Right atrium auricular region (tissue), 2 donors: ENCODE measurements at regions not wholly inside any gene's neighbourhood (a gene's known extent, or its start where the extent isn't known, plus 50 kb on each side); places are given as distances from the start of the nearest gene placed in this dataset.

Source experiments
- DNase-seq: peaks from one replicate; pipeline ENCODE4 v3.0.0-alpha.2; 2019; ENCODE audit warnings: low spot score
- H3K27ac ChIP-seq, 2 donors: fragments of 200-600 bp; sonication (generic); 1 replicate in 1 of 2; 2 replicates in 1 of 2; pipeline ENCODE4 v1.5.1; 2016 to 2019
- H3K27me3 ChIP-seq, 2 donors: fragments of 200-600 bp; sonication (generic); one replicate each; pipeline versions ENCODE4 v1.5.1 to v1.6.0; 2017 to 2019
- H3K36me3 ChIP-seq: fragments of 200-600 bp; sonication (generic); one replicate; pipeline ENCODE4 v1.5.1; 2016
- H3K4me1 ChIP-seq, 2 donors: fragments of 200-600 bp; sonication (generic); one replicate each; pipeline versions ENCODE4 v1.5.1 to v1.6.0; 2017 to 2019
- H3K4me3 ChIP-seq, 2 donors: fragments of 200-600 bp; sonication (generic); 1 replicate in 1 of 2; 2 replicates in 1 of 2; pipeline ENCODE4 v1.5.1; 2017 to 2019; ENCODE audit warnings: mild to moderate bottlenecking in 1 of 2, moderate library complexity in 1 of 2
- H3K9me3 ChIP-seq, 2 donors: fragments of 200-600 bp; sonication (generic); one replicate each; pipeline ENCODE4 v1.5.1; 2019
- TF ChIP-seq, protein P1 (sequence below), 2 donors: fragments of 200-600 bp; sonication (generic); IDR thresholded peaks; one replicate each; pipeline ENCODE4 v1.5.1; 2019; ENCODE audit warnings: antibody characterized with exemption in 2 of 2

DNA sequence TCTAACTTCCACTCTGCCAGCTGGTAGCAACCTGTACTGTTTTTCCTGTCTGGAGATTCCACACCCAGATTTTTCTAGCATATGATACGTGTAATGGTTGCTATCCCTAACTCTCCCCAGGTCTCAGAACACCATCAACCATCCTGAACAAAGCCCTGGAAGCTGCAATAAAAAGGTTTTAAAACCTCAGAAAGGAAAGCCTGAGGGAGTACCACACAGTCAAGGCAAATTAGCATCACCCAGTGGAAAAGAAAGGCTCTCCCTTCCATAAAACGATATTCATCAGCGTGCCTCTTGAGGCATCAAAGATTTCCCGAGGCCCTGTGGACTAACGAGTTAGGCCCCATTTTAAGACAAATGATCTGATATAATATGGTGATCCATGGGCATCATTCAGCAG lies 421.0 kb downstream of the ADGRL2 start:
- Histone ChIP-seq H3K4me3 (no peak overlapping the region), H3K27me3 (no peaks in the 10 kb centered on the region), H3K36me3 (no peaks in the 10 kb centered on the region), H3K4me1 (peaks cover 0 to 17% of the 10 kb centered on the region in 2 donors), H3K27ac (no peak overlapping the region), H3K9me3 (no peaks in the 10 kb centered on the region)
- TF ChIP-seq, protein P1, sequence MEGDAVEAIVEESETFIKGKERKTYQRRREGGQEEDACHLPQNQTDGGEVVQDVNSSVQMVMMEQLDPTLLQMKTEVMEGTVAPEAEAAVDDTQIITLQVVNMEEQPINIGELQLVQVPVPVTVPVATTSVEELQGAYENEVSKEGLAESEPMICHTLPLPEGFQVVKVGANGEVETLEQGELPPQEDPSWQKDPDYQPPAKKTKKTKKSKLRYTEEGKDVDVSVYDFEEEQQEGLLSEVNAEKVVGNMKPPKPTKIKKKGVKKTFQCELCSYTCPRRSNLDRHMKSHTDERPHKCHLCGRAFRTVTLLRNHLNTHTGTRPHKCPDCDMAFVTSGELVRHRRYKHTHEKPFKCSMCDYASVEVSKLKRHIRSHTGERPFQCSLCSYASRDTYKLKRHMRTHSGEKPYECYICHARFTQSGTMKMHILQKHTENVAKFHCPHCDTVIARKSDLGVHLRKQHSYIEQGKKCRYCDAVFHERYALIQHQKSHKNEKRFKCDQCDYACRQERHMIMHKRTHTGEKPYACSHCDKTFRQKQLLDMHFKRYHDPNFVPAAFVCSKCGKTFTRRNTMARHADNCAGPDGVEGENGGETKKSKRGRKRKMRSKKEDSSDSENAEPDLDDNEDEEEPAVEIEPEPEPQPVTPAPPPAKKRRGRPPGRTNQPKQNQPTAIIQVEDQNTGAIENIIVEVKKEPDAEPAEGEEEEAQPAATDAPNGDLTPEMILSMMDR (IDR thresholded peaks at IDR 0.05): no peak
- DNase-seq: no peak

DNA sequence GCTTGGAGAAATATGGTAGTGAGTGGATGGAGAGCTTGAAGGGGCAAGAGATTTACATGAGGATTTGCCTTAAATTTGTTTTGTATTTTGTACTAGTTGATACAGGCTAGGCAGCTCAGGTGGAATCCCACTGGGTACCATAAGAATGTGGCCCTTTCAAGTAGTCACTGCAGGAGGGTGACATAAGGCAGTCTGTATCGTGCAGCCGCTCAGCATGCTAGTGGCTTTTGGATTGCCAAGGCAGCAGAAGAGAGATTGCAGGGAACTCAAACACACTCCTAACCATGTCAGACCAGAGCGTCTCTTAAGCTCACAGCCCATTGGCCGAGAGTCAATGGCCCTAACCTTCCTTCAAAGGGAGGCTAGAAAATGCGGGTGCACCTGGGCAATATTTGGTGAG lies 420.0 kb downstream of the ADGRL2 start:
- no peak for DNase-seq
- Histone ChIP-seq H3K4me1 (peaks cover 0 to 9% of the 10 kb centered on the region in 2 donors), H3K9me3 (no peaks in the 10 kb centered on the region), H3K27ac (no peak overlapping the region), H3K36me3 (no peaks in the 10 kb centered on the region), H3K27me3 (no peaks in the 10 kb centered on the region), H3K4me3 (no peak overlapping the region)
- TF ChIP-seq, protein P1 (IDR thresholded peaks at IDR 0.05): no peak

DNA sequence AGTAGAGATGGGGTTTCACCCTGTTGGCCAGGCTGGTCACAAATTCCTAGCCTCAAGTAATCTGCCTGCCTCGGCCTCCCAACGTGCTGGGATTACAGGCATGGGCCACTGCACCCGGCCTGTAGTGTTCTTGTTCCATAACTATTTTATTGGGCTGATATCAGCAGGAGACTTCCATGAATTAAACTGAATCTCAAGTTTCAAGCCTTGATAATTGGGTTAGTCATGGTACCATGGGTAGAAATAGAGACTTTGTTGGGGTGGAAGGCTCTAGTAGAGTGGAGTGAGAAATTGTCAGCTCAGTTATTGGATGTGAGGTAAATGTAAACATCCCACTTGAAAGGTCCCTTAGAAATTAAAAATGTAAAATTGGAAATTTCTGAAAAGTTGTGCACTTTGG lies 419.1 kb downstream of the ADGRL2 start:
- Histone ChIP-seq H3K4me1 (no peaks in the 10 kb centered on the region), H3K36me3 (no peaks in the 10 kb centered on the region), H3K27me3 (no peaks in the 10 kb centered on the region), H3K27ac (no peak overlapping the region), H3K4me3 (no peak overlapping the region), H3K9me3 (no peaks in the 10 kb centered on the region)
- TF ChIP-seq, protein P1 (IDR thresholded peaks at IDR 0.05): no peak
- DNase-seq: no peak

DNA sequence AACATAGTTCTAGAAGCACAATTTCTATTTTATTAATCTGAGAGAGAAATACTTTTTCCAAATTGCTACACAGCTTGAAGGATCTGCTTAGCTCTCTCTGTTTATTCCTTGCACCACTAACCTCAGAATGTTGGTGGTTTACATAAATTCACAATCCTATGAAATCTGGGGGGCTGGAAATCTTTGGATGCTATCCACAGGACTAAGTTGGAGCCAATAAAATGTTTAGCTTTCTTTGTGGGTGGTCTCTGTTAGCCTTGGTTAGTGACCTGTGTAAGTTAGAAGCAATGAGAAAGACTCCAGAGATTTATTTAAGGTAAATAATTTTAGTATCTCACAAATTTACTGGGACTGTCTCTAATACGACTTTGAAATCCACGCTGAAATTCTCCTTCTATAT lies 418.1 kb downstream of the ADGRL2 start:
- Histone ChIP-seq H3K27me3 (no peaks in the 10 kb centered on the region), H3K36me3 (no peaks in the 10 kb centered on the region), H3K4me3 (no peak overlapping the region), H3K4me1 (no peaks in the 10 kb centered on the region), H3K27ac (no peak overlapping the region), H3K9me3 (no peaks in the 10 kb centered on the region)
- TF ChIP-seq, protein P1 (IDR thresholded peaks at IDR 0.05): no peak
- no peak for DNase-seq

DNA sequence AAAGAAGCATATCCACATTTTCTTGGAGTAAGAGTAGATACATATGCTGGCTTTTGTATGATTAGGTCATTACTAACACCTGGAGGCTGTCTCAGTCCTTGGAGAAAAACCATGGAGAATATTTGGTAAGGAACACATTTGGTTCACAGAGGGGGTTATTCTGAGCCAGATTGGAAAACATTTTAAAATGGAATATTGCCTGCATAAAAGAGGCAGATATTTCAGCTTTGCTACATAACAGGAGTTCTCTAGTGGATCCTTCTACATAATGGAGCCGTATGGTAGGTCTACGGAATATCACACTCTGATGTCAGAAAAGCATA lies 415.1 kb downstream of the ADGRL2 start:
- TF ChIP-seq, protein P1 (IDR thresholded peaks at IDR 0.05): no peak
- Histone ChIP-seq H3K36me3 (no peaks in the 10 kb centered on the region), H3K9me3 (no peaks in the 10 kb centered on the region), H3K4me3 (no peak overlapping the region), H3K27ac (no peak overlapping the region), H3K4me1 (no peaks in the 10 kb centered on the region), H3K27me3 (no peaks in the 10 kb centered on the region)
- no peak for DNase-seq

DNA sequence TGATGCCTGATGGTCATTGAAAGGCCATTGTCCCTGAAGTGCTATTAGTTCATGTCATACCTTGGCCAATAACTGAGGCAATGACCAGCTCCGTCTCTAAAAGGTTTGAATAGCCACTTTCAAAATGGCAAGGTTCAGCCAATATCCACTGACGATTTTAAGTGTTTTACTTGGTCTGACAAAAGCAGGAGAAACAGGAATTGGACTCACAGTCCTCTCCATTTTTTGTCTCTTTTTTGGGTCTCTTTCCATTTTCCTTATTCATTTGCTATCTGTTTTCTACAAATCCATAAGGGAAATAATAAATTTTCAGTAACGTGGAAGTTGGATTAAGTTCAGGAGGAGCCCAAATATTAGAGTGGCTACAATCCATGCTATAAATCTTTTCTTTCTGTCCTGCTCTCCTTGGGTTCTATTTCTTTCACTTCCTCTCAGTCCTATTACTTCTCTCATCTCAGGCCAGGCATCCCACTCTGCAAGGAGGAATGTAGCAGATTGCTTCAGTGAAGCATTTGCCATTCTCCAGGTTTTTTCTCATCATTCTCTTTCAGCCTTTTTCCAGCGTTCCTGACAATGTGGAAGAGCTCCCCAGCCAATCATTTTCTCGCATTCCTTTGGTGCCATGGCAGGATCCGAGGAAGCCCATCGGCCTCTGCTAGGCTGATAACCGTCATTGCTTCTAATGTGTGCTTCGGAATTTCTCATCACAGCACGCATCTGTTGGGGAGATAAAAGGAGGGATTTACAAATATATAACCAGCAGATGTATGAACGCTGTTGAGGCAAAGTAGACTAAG lies 414.5 kb downstream of the ADGRL2 start:
- Histone ChIP-seq H3K27me3 (no peaks in the 10 kb centered on the region), H3K4me3 (no peak overlapping the region), H3K4me1 (no peaks in the 10 kb centered on the region), H3K36me3 (no peaks in the 10 kb centered on the region), H3K27ac (no peak overlapping the region), H3K9me3 (no peaks in the 10 kb centered on the region)
- TF ChIP-seq, protein P1 (IDR thresholded peaks at IDR 0.05): no peak
- DNase-seq: no peak
